DND-41 (cell line): ENCODE measurements at regions not wholly inside any gene's neighbourhood (a gene's known extent, or its start where the extent isn't known, plus 50 kb on each side); places are given as distances from the start of the nearest gene placed in this dataset.

Experiments used
- EZH2 ChIP-seq: IDR thresholded peaks from 3 replicates; pipeline ENCODE4 v1.6.1; 2012; ENCODE audit warnings: borderline replicate concordance, low read depth, mild to moderate bottlenecking, moderate library complexity, low read length, inconsistent platforms; ENCODE audit not compliant: severe bottlenecking
- TF ChIP-seq, protein P1 (sequence below): IDR thresholded peaks from 2 replicates; pipeline ENCODE4 v1.5.1; 2012; ENCODE audit warnings: borderline replicate concordance, low read length, moderate library complexity, mild to moderate bottlenecking; ENCODE audit not compliant: poor library complexity, severe bottlenecking; ENCODE audit errors: extremely low read depth

DNA sequence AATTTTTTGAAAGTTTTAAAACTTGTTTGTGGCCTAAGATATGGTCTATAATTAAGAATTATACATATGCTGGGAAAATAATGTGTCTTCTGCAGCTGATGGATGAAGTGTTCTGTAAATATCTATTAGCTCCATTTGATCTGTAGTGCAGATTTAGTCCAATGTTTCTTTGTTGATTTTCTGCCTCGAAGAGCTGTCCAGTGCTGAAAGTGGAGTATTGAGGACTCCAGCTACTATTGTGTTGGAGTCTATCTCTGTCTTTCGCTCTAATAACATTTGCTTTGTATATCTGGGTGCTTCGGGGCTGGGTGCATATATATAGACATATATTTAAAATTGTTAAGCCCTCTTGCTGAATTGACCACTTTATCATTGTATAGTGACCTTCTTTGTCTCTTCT lies 2127.3 kb downstream of the PCDH7 start:
- TF ChIP-seq, protein P1, sequence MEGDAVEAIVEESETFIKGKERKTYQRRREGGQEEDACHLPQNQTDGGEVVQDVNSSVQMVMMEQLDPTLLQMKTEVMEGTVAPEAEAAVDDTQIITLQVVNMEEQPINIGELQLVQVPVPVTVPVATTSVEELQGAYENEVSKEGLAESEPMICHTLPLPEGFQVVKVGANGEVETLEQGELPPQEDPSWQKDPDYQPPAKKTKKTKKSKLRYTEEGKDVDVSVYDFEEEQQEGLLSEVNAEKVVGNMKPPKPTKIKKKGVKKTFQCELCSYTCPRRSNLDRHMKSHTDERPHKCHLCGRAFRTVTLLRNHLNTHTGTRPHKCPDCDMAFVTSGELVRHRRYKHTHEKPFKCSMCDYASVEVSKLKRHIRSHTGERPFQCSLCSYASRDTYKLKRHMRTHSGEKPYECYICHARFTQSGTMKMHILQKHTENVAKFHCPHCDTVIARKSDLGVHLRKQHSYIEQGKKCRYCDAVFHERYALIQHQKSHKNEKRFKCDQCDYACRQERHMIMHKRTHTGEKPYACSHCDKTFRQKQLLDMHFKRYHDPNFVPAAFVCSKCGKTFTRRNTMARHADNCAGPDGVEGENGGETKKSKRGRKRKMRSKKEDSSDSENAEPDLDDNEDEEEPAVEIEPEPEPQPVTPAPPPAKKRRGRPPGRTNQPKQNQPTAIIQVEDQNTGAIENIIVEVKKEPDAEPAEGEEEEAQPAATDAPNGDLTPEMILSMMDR, result no peak
- TF ChIP-seq EZH2, result no peak
